RCC 7860 (cell line): ENCODE measurements at regions not wholly inside any gene's neighbourhood (a gene's known extent, or its start where the extent isn't known, plus 50 kb on each side); places are given as distances from the start of the nearest gene placed in this dataset.
A peak's percentile ranks its signal among the peaks of the same experiment; 100 is the strongest.

Experiments
- DNase-seq: peaks from one replicate; pipeline ENCODE4 v3.0.0-alpha.2; 2015; ENCODE audit warnings: low spot score
- FAIRE-seq: peaks from 2 replicates; lab custom pipeline; 2012; peaks lifted over from hg19 to GRCh38; lab: Jason Lieb, UNC

- FAIRE-seq (no peak), DNase-seq (no peak)
These were observed 224.1 kb upstream of the ARHGAP24 start for GRCh38 chr4:85250852-85251251.

GRCh38 chr4:85257817-85258370 is 217.1 kb upstream of the ARHGAP24 start:
- FAIRE-seq = no peak
- no peak for DNase-seq

DNA sequence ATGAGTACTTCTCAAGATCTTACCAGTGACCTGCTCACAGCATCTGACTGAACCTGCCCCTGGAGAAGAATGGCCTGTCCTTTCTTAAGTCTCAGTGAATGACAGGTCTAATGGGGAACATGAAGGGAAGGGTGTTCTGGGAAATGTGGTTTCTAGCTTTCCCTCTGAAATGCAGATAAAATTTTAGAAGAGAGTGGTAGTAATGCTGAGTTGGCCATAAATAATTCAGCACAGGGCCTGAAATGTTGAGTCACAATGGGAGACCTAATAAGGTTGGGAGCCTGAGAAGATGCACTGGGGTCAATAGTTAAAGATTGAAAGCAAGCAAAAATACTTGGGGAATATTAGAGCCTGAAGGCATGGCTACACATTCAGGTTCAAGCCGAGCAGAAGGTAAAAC is 214.9 kb upstream of the ARHGAP24 start:
- FAIRE-seq = no peak
- no peak for DNase-seq

- DNase-seq (no peak), FAIRE-seq (no peak)
These were observed 209.7 kb upstream of the ARHGAP24 start for GRCh38 chr4:85265234-85265633.

DNA sequence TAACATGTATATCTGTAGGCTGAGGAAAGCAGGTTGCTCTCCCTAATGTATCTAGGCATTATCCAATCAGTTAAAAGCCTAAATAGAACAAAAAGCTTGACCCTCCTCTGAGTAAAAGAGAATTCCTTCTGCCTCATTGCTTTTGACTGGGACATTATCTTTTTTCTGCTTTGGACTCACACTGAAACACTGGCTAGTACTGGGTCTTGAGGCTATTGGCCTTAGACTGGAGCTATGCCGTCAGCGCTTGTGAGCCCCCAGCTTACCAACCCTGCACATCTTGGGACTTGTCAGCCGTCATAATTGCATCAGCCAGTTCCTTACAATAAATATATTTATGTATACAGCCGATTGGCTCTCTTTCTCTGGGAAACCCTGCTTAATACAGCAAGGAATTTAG is 206.8 kb upstream of the ARHGAP24 start:
- DNase-seq (no peak), FAIRE-seq (no peak)

GRCh38 chr4:85268961-85269360 is 206.0 kb upstream of the ARHGAP24 start:
- no peak for FAIRE-seq
- no peak for DNase-seq

DNA sequence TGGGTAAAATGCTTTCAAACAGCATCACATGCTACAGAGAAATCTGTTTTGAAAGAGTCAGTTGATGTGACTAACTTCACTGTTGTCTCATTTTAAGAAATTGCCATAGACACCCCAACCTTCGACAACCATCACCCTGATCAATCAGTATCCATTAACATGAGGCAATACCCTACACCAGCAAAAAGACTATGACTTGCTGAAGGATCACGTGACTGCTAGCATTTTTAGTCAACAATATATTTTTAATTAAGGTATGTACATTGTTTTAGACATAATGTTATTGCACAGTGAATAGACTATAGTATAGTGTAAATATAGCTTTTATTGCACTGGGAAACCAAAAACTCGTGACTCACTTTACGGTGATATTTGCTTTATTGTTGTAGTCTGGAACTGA is 200.0 kb upstream of the ARHGAP24 start:
- FAIRE-seq (no peak), DNase-seq (no peak)

- no peak for FAIRE-seq
- no peak for DNase-seq
These were observed 194.0 kb upstream of the ARHGAP24 start for GRCh38 chr4:85280963-85281362.

GRCh38 chr4:85291226-85291625 is 183.7 kb upstream of the ARHGAP24 start:
- DNase-seq = no peak
- no peak for FAIRE-seq

DNA sequence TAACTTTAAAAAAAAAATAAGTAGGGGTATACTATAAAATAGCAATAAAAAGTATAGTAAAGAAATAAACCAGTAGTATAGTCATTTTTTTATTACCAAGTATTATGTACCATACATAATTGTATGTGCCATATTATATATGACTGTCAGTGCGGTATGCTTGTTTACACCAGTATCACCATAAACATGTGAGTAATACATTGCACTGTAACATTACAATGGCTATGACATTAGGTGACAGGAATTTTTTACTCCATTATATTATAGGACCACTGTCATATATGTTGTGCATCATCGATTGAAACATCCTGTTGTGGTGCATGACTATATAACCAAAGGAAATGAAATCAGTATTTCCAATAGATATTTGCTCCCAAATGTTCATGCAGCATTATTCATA is 176.9 kb upstream of the ARHGAP24 start:
- DNase-seq = no peak
- FAIRE-seq = no peak

DNA sequence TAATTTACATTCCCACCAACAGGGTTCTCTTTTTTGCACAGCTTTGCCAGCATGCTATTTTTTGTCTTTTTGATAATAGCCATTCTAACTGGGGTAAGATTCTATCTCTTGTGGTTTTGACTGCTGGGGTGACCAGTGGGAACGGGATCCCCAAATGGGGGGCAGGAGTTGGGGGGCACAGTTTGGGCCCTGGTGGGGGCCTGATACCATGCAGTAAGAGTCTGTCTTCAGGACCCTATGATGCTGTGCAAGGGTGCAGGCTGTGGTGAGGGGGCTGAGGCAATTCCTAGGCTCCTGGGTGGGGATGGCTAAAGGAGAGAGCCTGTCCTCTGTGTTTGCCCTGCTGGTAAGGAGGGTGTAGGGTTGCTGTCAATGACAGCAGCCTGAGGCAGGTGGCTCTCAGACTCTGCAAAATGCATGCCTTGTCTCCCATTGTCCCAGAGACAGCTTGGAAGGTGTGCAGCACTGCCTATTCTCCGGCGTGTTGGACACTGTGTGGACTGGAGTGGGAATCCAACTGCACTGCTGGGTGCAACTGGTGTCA is 172.7 kb upstream of the ARHGAP24 start:
- DNase-seq = no peak
- FAIRE-seq = no peak

GRCh38 chr4:85302756-85303155 is 172.2 kb upstream of the ARHGAP24 start:
- FAIRE-seq (no peak), DNase-seq (no peak)

DNA sequence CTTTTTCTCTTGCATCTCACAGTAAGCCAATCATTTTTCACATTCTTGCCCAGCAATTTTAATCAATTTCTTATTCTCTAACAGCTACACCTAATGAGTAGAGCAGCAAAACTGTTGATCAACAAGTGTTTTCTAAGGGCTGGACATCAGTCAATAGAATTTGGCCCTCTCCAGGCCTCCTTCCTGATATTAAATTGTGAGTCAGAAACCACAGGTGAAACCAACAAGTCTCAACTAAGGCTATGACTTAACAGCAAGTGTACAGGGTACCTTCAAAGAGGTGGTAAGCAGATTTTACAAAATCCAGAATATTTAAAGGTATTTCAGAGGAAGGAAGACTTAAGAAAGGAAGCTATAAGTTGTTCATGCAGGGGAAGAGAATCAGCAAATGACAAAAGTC is 156.5 kb upstream of the ARHGAP24 start:
- no peak for DNase-seq
- no peak for FAIRE-seq

DNA sequence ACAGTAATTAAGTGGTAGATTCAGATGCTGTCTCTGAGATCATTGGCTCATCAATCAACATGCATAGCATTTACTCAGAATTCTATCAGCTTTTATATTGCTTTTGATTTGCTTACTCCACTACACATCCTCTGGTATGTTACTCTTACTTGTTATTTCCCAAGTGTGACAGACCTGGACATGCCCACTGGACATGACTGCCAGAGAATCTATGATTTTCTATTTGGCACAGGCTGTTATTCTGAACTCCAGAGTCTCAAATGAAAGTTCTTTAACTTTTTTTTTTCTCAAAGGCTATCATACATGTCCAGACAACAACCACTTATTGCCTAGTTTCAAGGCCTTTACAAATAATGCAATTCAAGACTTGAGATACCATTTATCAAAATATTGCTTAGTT is 116.1 kb upstream of the ARHGAP24 start:
- FAIRE-seq (no peak), DNase-seq (no peak)

- FAIRE-seq = no peak
These were observed 112.4 kb upstream of the ARHGAP24 start for GRCh38 chr4:85362550-85362949.

DNA sequence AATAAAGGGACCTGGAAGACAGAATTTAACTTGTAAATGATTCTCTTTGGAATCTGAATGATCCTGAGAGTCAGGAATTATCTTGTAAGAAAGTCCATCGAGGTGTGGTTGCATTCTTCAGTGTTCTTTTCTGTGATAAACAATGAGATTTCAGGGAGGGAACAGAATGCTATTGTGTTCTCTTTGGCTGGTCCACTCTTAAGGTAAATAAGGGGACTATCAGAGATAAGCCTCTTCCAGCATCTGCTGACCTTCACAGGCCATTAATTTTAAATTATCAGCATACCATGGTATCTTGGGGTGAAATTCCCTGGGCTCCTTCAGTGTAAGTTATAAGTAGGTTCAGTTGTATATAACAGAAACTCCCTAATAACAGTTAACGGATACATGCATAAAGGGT is 107.1 kb upstream of the ARHGAP24 start:
- DNase-seq = no peak
- FAIRE-seq = no peak

More at GRCh38 chr4:85362550-85362949, 112.4 kb upstream of the ARHGAP24 start:
- no peak for DNase-seq

- FAIRE-seq (no peak), DNase-seq (no peak)
These were observed 106.7 kb upstream of the ARHGAP24 start for GRCh38 chr4:85368240-85368639.

GRCh38 chr4:85368932-85369331 is 106.0 kb upstream of the ARHGAP24 start:
- FAIRE-seq (no peak), DNase-seq (no peak)

- no peak for DNase-seq
- FAIRE-seq = no peak
These were observed 105.1 kb upstream of the ARHGAP24 start for GRCh38 chr4:85369703-85370380.

DNA sequence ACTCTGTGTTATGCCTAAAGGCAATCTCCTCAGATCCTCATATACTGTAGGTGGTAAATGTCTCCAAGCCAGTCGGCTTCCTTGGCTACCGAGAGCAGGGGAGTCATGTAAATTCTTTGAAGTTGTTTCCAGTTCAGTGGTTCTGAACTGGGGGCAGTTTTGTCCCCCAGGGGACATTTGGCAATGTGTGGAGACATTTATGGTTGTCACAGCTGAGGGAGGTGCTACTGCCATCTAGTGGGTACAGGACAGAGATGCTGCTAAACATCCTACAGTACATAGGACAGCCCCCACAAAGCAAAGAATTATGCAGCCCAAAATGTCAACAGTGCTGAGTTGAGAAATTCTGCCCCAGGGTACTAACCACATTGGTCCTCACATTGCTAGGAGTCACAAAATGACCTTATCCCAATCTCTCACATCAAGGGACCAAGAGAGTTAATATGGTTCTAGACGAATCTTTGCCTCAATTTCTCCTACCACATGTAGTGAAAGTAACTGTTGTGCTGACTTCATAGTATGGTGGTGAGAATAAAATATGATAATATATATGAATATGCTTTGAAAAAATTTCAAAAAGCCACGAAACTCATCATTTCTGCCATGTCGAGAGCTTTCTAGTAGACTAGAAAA is 104.4 kb upstream of the ARHGAP24 start:
- FAIRE-seq = no peak

DNA sequence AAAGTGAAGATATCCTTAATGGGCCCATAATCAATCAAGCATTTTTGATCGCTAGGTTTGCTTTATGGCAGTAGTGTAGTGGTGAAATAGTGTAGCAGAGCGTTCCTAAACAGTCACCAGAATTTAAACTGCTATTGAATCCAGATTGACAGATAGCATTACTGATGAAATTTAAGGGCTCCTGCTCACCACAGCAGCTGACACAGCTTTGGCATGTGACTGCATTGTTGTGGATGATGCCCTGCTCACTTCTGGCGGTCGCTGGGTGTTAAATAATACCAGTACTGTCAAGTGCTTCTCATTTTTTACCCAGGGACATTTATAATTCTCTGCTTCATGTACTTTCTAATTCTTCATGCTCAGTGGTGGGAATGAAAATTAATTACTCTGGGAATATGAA is 102.0 kb upstream of the ARHGAP24 start:
- DNase-seq (no peak), FAIRE-seq (no peak)

More for the DNA sequence above, 104.4 kb upstream of the ARHGAP24 start:
- peak; percentile 8 for DNase-seq

GRCh38 chr4:85376285-85376684 is 98.7 kb upstream of the ARHGAP24 start:
- FAIRE-seq (no peak), DNase-seq (no peak)
